Panc1 (cell line): ENCODE measurements at regions not wholly inside any gene's neighbourhood (a gene's known extent, or its start where the extent isn't known, plus 50 kb on each side); places are given as distances from the start of the nearest gene placed in this dataset.

Source experiments
- POLR2AphosphoS5 ChIP-seq: IDR thresholded peaks from 2 replicates; pipeline ENCODE4 v1.6.1; 2012; ENCODE audit warnings: mild to moderate bottlenecking, low read depth, low read length, moderate library complexity
- TF ChIP-seq, protein P1 (sequence below): fragments of 450-650 bp; IDR thresholded peaks from 2 replicates; pipeline ENCODE4 v1.5.1; 2017; ENCODE audit warnings: mild to moderate bottlenecking

- TF ChIP-seq, protein P1, sequence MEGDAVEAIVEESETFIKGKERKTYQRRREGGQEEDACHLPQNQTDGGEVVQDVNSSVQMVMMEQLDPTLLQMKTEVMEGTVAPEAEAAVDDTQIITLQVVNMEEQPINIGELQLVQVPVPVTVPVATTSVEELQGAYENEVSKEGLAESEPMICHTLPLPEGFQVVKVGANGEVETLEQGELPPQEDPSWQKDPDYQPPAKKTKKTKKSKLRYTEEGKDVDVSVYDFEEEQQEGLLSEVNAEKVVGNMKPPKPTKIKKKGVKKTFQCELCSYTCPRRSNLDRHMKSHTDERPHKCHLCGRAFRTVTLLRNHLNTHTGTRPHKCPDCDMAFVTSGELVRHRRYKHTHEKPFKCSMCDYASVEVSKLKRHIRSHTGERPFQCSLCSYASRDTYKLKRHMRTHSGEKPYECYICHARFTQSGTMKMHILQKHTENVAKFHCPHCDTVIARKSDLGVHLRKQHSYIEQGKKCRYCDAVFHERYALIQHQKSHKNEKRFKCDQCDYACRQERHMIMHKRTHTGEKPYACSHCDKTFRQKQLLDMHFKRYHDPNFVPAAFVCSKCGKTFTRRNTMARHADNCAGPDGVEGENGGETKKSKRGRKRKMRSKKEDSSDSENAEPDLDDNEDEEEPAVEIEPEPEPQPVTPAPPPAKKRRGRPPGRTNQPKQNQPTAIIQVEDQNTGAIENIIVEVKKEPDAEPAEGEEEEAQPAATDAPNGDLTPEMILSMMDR, result no peak
- TF ChIP-seq POLR2AphosphoS5, result no peak
Measured at GRCh38 chr18:40011201-40011600, 1943.8 kb upstream of the PIK3C3 start.
